GM19240 (cell line): ENCODE measurements at regions not wholly inside any gene's neighbourhood (a gene's known extent, or its start where the extent isn't known, plus 50 kb on each side); places are given as distances from the start of the nearest gene placed in this dataset.
"Not testable (repeated sequence)": the region's sequence is repeated elsewhere in the genome, so short reads cannot be mapped to it uniquely, and the experiment has no call there.

Experiments used
- DNase-seq: peaks from one replicate; pipeline ENCODE4 v3.0.0; 2011; ENCODE audit warnings: low spot score; ENCODE audit not compliant: insufficient read length

DNA sequence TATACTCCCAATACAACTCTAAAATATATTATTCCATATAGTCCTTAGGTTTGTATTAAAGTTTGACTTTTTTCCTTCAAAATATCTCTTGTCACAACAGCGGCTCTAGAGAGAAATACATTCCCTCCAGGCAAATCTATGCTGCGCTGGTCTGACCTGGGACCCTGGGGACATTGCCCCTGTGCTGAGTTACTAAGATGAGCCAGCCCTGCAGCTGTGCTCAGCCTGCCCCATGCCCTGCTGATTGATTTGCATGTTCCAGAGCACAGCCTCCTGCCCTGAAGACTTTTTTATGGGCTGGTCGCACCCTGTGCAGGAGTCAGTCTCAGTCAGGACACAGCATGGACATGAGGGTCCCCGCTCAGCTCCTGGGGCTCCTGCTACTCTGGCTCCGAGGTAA lies 1170.7 kb downstream of the RPIA start:
- not testable (repeated sequence) for DNase-seq

DNA sequence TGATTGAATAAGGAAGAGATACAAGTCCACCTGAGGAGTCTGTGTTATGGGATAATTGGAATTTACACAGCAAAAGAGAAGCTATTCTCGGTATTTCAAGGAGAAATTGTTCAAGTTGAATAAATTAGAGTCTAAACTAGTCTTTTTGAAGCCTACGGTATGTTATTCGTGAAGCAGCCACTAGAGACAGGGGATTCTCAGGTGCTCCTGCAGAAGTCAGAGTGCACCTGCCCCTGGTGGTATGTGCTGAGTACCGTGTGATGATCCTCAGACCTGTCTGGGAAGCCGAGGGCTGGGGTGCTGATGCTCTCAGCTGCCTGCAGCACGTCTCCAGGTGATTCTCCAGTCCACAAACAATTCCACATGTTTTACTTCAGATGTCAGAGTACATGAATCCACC lies 1171.7 kb downstream of the RPIA start:
- not testable (repeated sequence) for DNase-seq

GRCh38 chr2:89874810-89875595 lies 1183.5 kb downstream of the RPIA start:
- DNase-seq = not testable (repeated sequence)

- DNase-seq = not testable (repeated sequence)
Measured at GRCh38 chr2:89876445-89876844, 1185.0 kb downstream of the RPIA start.

GRCh38 chr2:89876878-89877277 lies 1185.4 kb downstream of the RPIA start:
- not testable (repeated sequence) for DNase-seq

DNA sequence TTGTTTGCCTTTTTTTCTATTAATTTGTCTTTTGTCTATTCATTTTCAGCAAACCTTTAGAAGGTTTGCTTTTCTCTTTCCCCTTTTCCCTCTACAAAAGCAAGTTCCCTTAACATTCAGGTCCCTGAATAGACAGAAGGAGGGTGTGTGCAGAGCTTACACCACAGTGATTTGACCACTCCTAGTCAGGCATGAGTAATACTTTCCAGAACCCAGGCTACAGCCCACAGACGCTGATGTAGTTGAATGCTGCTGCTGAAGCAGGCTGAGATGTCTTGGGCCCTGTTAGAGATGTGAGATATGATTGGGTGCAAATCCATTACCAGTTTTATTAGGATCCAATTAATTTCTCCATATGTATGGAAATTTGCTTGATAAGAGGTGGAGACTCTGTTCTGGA lies 1191.4 kb downstream of the RPIA start:
- DNase-seq = not testable (repeated sequence)

GRCh38 chr2:89883624-89884023 lies 1192.2 kb downstream of the RPIA start:
- not testable (repeated sequence) for DNase-seq

DNA sequence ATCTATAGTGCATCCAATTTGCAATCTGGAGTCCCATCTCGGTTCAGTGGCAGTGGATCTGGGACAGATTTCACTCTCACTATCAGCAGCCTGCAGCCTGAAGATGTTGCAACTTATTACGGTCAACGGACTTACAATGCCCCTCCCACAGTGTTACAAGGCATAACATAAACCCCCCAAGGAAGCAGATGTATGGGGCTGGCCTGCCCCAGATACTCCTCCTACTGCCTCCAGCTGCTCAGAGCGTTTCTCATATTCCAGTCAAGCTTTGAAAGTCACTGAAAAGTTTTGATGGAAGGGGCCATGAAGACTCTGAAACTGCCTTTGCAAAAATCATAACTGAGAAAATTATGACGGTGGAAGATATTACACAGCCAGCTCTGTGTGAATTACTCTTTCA lies 1193.6 kb downstream of the RPIA start:
- DNase-seq = not testable (repeated sequence)

GRCh38 chr2:89888693-89889092 lies 1197.2 kb downstream of the RPIA start:
- DNase-seq = not testable (repeated sequence)

GRCh38 chr2:89890185-89890773 lies 1198.8 kb downstream of the RPIA start:
- DNase-seq = not testable (repeated sequence)

DNA sequence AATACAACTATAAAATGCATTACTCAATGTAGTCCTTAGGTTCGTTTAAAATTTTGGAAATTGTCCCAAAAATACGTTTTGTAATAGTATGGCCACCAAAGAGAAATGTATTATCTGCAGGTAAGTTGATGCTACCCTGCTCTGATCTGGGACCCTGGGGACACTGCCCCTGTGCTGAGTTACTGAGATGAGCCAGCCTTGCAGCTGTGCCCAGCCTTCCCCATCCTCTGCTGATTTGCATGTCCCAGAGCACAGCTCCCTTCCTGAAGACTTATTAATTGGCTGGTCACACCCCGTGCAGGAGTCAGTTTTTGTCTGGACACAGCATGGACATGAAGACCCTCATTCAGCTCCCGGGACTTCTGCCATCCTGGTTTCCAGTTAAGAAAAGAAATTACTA lies 1203.5 kb downstream of the RPIA start:
- DNase-seq = not testable (repeated sequence)

DNA sequence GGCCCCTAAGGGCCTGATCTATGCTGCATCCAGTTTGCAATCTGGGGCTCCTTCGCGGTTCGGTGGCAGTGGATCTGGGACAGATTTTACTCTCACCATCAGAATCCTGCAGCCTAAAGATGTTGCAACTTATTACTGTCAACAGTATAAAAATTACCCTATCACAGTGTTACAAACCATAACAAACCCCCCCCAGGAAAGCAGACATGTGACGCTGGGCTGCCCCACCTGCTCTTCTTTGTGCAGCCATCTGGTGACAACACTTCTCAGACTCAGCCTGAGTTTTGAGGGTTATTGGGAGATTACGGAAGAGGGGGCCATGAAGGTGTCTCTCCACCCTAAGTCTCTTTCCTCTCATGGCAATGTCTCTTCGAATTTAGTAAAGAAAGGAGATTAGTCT lies 1204.2 kb downstream of the RPIA start:
- DNase-seq = not testable (repeated sequence)

GRCh38 chr2:89927018-89927417 lies 1235.5 kb downstream of the RPIA start:
- not testable (repeated sequence) for DNase-seq

DNA sequence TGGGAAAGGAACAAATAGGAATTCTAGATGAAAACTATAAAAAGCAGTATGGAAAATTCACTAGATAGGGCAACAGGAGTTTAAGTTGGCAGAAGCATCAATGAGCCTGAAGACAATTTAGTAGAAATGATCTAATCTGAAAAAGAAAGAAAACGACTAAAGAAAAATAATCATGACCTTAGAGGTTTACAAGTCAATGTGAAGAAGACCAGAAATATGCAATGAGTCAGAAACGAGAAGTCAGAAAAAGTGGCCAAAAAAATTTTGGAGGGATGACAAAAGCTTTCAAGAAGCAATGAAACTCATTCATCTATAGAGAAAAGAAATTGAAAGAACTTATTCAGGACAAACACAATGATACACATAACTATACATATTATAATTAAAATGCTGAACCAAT lies 1244.0 kb downstream of the RPIA start:
- not testable (repeated sequence) for DNase-seq

DNA sequence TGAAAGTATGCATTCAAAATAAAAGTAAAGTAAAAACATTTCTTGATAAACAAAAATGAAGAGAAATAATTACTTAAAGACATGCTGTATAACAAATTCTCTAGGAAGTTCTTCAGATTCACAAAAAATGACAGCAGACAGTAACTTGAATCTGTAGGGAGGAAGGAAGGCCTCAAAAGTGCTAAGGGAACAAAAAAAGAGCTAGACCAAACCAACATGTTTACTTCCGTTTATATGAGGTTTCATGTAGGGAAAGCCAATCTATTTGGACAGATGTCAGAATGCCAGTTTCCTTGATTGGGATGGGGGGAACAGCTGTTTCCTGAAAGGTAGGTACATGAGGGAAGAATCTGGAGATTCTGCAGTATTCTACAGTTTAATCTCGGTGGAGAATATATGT lies 1244.5 kb downstream of the RPIA start:
- not testable (repeated sequence) for DNase-seq

GRCh38 chr2:89936559-89936958 lies 1245.1 kb downstream of the RPIA start:
- not testable (repeated sequence) for DNase-seq

DNA sequence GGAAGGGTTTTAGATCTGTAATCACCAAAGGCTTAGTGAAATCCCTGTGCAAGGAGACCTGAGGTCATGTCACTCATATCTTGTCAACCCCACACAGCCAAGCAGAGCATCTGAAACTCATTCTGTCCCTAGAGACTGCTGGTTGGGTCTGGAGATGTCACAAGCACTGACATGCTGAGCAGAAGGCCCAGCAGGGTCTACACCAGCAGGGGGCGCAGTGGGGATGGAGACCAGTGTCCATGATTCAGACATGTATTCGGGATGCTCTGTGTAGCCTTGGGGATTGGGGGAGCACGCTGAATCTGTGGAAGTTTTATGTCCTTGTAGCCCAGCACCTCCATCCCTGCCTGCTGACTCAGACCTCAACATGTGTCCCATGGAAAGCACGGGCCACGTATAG lies 1247.3 kb downstream of the RPIA start:
- not testable (repeated sequence) for DNase-seq

- DNase-seq = not testable (repeated sequence)
Measured at GRCh38 chr2:89944267-89944666, 1252.8 kb downstream of the RPIA start.

DNA sequence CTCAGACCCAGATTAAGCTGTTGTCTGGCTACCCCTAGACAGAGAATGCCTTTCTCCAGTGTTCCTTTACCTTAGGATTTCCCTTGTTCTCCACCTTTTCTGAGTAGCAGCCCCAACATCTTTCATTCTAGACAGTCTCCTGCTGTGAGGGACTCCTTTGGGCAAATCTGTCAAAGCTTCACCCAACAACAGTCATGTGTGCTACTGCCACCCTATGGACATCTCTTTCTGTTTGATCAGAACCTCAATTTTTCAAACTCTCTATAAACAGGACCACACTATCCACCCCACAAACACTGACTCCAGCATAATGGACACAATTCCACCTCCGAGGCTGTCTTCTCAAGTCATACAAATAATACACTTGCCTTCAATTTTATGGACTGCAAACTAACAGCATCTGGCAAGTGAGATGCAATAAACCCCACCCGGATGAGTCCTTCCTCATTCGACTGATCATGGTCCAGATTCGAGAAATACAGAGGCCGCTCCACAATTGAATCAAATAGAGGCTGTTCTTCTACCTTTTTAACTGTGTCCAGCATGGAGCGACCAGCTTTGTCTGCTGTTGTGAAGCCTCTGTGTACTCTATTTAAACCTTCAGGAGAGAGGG lies 1253.6 kb downstream of the RPIA start:
- DNase-seq = not testable (repeated sequence)

- not testable (repeated sequence) for DNase-seq
Measured at GRCh38 chr2:89947208-89947815, 1255.8 kb downstream of the RPIA start.

DNA sequence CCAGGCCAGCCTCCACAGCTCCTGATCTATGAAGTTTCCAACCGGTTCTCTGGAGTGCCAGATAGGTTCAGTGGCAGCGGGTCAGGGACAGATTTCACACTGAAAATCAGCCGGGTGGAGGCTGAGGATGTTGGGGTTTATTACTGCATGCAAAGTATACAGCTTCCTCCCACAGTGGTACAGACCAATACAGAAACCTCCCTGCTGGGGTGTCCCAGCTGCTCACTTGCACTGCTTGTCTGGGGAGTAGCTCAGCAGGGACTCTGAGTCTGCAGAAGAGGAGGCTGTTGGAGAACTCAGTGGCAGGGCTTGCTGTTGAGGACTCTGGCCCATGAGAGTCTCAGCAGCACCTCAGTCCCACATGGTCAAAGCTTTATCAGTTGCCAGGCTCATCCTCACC lies 1256.6 kb downstream of the RPIA start:
- not testable (repeated sequence) for DNase-seq

GRCh38 chr2:89950807-89951206 lies 1259.3 kb downstream of the RPIA start:
- not testable (repeated sequence) for DNase-seq
